Fibroblast of lung (primary cell): ENCODE measurements at regions not wholly inside any gene's neighbourhood (a gene's known extent, or its start where the extent isn't known, plus 50 kb on each side); places are given as distances from the start of the nearest gene placed in this dataset.

Source experiments
- CTCF ChIP-seq, 2 donors: IDR thresholded peaks in 1 of 2; conservative IDR thresholded peaks in 1 of 2; 1 replicate in 1 of 2; 2 replicates in 1 of 2; pipeline ENCODE4 v1.5.1; 2011 to 2012; ENCODE audit warnings: low read length in 2 of 2, control low read depth in 1 of 2, inconsistent platforms in 1 of 2, low read depth in 1 of 2, mild to moderate bottlenecking in 1 of 2
- EZH2 ChIP-seq: IDR thresholded peaks from 2 replicates; pipeline ENCODE4 v1.5.1; 2012; ENCODE audit warnings: low read length, control low read depth, mild to moderate bottlenecking; ENCODE audit errors: missing control alignments

- TF ChIP-seq CTCF (conservative IDR thresholded peaks at IDR 0.05 in 1 of 2, IDR thresholded peaks at IDR 0.05 in 1 of 2; ENCODE audit: low read depth in 1 of 2, low read length in 2 of 2) (no peak), EZH2 (no peak)
Measured at GRCh38 chr6:169999367-169999766, 247.9 kb downstream of the ERMARD start.
